GM19463 (cell line): ENCODE measurements at regions not wholly inside any gene's neighbourhood (a gene's known extent, or its start where the extent isn't known, plus 50 kb on each side); places are given as distances from the start of the nearest gene placed in this dataset.

ENCODE experiments used
- ATAC-seq: cut with Tn5 transposase; IDR thresholded peaks from one replicate; pipeline ENCODE4 v1.9.1; 2021; ENCODE audit warnings: mild to moderate bottlenecking, moderate library complexity; ENCODE audit not compliant: unreplicated experiment

- no peak for ATAC-seq
Observed at GRCh38 chr13:107778094-107778493, 437.2 kb downstream of the LIG4 start.

DNA sequence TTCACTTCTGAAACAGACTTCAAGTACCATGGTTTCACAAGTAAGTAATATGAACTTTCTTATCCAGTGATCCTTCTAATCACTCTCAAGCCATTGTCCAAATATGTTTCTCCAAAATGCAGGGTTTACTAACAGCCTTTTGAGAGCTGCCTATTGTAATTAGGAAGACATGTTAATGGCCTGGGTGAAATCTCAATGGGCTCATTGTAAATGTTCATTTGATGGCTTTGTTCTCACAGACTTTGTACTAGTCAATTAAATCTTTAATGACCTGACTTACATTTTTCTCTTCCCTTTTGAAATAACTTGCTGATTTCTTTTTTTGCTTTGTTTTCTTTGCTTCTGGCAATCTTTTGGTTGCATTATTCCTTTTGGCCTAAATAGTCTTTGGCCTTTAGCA is 444.8 kb downstream of the LIG4 start:
- no peak for ATAC-seq

GRCh38 chr13:107767119-107767518 is 448.2 kb downstream of the LIG4 start:
- ATAC-seq, result no peak

DNA sequence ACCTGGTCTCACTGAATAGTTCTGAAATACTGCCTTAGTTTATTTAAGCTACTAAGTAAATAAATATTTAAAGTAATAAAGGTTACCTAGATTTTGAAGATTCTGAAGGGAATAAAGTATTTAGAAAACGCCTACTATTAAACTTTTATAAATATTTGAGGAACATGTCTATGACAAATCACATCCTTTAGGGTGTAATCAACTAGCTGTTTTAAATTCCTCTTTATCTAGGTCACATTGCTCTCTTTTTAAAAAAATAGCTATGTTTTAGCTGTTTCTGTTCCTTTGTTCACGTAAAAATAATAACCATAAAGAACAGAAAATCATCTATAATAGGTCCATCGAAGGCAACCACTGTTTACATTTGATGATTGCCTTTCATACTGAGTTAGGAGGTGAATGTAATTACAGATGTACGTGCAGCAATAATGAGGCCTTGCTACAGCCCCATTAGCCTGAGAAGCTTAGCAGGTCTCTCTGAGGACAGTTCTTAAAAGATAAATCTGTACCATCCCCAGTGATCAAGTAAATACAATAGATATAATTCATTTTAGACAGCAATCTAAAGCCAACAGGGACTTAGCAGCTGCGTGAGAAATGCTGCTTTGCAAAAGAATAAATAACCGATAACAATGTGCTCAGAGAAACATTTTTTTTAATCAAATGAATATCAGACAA is 449.5 kb downstream of the LIG4 start:
- ATAC-seq, result no peak

- ATAC-seq, result no peak
Observed at GRCh38 chr13:107764046-107764445, 451.3 kb downstream of the LIG4 start.

GRCh38 chr13:107753748-107754147 is 461.6 kb downstream of the LIG4 start:
- no peak for ATAC-seq

- ATAC-seq, result no peak
Observed at GRCh38 chr13:107753291-107753690, 462.0 kb downstream of the LIG4 start.

- ATAC-seq, result no peak
Observed at GRCh38 chr13:107743983-107744382, 471.4 kb downstream of the LIG4 start.

DNA sequence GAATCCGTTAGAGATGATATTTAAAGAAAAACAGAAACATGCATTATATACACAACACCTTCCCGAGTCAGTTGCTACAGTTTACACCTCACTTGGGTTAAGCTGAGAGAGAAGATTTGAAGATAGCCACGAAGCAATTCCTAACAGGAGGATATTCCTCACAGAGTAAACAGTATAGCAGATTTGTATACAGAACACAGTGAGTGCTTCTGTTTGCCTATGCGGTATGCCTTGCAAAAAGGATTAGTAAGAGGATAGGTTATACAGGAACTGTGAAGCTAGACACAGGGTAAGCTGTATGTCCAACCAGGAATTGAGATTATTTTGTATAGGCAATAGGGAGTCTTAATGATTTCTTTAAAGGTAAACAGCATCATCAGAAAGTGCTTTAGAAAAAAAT is 471.8 kb downstream of the LIG4 start:
- ATAC-seq, result no peak

GRCh38 chr13:107743100-107743499 is 472.2 kb downstream of the LIG4 start:
- no peak for ATAC-seq

GRCh38 chr13:107742544-107742943 is 472.8 kb downstream of the LIG4 start:
- no peak for ATAC-seq

- no peak for ATAC-seq
Observed at GRCh38 chr13:107738004-107738403, 477.3 kb downstream of the LIG4 start.

DNA sequence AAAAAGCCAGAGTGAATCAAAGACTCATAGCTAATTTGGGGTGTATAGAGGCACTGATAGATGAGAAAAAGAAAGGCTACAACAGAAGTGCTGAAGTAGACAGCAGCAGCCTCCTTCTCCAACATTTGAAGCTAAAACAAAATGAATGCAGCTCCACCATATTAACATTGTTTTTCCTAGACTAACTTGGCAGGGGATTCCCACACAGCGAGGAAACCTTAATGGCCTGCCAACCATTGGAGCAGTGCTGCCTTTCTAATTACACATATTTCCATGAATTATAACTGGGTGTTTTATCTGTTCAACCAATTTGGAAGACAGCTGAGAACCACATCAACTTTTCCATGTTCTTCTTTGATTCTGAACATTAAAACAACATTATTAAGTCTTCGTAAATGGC is 478.6 kb downstream of the LIG4 start:
- no peak for ATAC-seq

DNA sequence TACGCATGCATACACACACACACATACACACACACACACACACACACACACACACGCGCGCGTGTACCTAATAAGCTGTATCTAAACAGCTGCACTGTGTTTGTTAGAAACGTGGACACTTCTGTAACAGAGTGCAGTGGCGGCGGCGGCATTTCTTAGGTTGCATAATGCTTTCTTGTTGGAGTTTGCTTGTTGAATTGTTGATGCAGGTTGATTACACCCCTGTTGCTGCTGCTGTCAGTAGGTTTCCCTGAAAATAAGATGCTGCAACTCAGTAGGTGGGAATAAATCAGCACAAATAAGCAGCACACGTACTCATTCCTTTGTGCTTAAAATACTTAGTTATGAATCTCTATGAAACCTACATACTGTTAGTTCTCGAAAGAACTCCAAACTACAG is 479.2 kb downstream of the LIG4 start:
- ATAC-seq, result no peak

DNA sequence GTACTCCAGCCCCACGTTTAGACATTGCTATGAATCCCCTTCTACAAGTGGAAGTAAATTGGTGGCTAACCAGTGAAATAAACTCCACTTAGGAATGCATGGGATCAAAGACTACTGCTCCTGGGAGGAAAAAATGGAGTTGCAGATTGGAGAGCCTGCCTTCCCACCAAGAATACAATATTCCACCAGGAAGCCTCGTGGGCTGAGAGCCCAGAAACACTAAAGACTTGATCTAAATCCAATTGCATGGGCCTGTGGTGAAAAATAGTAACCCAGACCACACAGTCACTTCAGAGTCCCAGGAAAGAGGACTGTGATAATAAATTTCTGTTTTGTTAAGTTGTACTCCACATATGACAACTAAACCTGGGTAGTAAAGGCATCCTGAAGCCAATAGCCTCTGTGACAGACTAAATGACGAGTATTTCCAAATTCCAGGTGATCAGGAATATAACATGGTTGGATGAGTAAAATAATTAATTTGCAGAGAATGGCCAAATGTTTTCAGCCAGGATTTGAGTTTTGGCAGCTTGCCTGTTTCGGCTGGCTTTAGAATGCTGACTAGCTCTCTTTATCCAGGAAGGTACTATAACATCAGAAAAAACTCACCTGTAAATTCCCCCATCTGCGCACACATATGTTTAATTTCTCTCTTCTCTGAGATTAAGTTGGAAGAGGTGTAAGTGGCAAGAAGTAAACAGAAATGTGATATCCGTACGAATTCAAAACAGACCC is 480.3 kb downstream of the LIG4 start:
- no peak for ATAC-seq

- ATAC-seq, result no peak
Observed at GRCh38 chr13:107733276-107733675, 482.1 kb downstream of the LIG4 start.

DNA sequence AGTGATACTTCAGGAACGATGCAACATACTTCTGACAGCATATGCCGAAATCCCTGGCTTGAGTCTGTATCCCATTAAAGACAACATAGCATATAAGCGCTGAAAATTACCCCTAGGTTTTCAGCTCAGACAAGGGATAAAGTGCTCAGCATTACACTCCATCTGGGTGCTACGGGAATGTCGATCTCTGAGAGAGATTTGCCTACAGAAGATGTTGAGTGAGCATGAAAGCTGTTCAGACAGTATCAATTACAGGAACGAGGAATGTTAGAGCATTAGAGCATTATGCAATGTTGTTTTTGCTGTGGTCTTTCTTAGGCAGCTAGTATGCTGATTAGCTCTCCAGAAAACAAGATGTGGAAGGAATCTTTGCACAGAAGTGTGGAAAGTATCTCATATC is 484.5 kb downstream of the LIG4 start:
- ATAC-seq, result no peak

DNA sequence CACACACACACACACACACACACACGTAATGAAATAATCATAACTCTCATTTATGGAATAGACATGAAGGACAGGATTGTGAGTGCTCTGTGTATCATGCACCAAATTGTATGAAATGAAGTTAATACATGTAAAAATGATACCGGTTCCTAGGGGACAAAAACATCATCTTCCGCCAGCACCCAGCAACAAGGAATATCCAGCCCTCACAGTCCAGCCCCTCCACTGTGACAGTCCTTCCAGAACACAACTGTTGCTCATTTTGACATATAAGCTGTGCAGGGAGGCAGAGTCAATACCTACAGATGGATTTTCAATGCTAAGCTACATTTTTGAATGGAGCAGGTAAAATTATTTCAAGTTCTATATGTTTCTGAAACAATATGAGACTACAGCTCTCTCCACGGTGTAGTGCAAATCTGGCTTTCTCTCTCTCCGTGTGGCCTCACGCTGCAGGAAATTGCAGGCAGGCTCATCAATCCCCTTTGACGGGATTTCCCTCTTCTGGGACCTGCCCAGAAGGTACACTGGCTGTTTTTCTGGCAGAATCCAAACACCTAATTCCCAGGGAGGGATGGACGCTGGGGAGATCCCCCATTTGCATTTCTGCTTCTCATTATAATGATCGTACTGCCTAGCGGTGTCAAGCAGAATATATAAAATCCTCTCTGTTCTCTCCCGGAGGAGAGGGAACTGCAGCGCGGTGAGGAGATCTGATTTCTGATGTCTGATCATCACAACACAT is 494.0 kb downstream of the LIG4 start:
- ATAC-seq, result no peak

GRCh38 chr13:107716741-107717140 is 498.6 kb downstream of the LIG4 start:
- no peak for ATAC-seq

- no peak for ATAC-seq
Observed at GRCh38 chr13:107716241-107716640, 499.1 kb downstream of the LIG4 start.

- ATAC-seq, result no peak
Observed at GRCh38 chr13:107715496-107715895, 499.8 kb downstream of the LIG4 start.

DNA sequence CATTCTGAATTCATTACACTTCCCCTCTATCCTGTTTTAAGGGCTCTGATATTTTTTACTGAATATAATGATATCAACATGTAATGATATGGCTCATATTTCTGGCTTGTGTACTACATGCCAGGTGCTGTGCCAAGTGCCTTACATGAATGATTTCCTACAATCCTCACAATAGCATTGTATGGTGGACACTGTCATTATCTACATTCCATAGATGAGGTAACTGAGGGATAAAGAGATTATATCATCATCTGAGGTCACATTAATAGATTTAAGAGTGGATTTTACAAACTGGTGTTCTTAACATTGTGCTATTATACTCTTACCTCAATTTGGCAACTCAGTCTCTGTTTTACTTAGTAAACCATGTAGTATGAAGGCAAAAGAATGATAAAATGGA is 502.0 kb downstream of the LIG4 start:
- ATAC-seq, result no peak
